ENCODE measurements at regions not wholly inside any gene's neighbourhood (a gene's known extent, or its start where the extent isn't known, plus 50 kb on each side); places are given as distances from the start of the nearest gene placed in this dataset.

- H3K4me3 Mint-ChIP-seq = no peak overlapping the region
- DNase-seq (no peak), ATAC-seq (no peak)
- no peaks in the 10 kb centered on the region for H3K36me3 Mint-ChIP-seq
- POLR2A ChIA-PET = no interaction called here
- no peak overlapping the region for H3K27ac Mint-ChIP-seq
- no peaks in the 10 kb centered on the region for H3K9me3 Mint-ChIP-seq
- H3K4me1 Mint-ChIP-seq = peaks cover 3 to 7% (median 5%) of the 10 kb centered on the region in 4 donors
- H3K27me3 Mint-ChIP-seq = peaks cover 0 to 8% (median 2%) of the 10 kb centered on the region in 5 donors
Measured at GRCh38 chr16:73171901-73172240, 123.9 kb upstream of the ZFHX3 start.

GRCh38 chr16:73171380-73171779 is 123.5 kb upstream of the ZFHX3 start:
- no peak for ATAC-seq
- no peaks in the 10 kb centered on the region for H3K9me3 Mint-ChIP-seq
- no peak for DNase-seq
- peaks cover 0 to 8% (median 2%) of the 10 kb centered on the region in 5 donors for H3K27me3 Mint-ChIP-seq
- peaks cover 8 to 12% (median 9%) of the 10 kb centered on the region in 4 donors for H3K4me1 Mint-ChIP-seq
- H3K27ac Mint-ChIP-seq = no peak overlapping the region
- H3K36me3 Mint-ChIP-seq = no peaks in the 10 kb centered on the region
- POLR2A ChIA-PET = no interaction called here
- H3K4me3 Mint-ChIP-seq = no peak overlapping the region

GRCh38 chr16:73170612-73171038 is 122.7 kb upstream of the ZFHX3 start:
- peaks cover 11 to 16% (median 14%) of the 10 kb centered on the region in 4 donors for H3K4me1 Mint-ChIP-seq

DNA sequence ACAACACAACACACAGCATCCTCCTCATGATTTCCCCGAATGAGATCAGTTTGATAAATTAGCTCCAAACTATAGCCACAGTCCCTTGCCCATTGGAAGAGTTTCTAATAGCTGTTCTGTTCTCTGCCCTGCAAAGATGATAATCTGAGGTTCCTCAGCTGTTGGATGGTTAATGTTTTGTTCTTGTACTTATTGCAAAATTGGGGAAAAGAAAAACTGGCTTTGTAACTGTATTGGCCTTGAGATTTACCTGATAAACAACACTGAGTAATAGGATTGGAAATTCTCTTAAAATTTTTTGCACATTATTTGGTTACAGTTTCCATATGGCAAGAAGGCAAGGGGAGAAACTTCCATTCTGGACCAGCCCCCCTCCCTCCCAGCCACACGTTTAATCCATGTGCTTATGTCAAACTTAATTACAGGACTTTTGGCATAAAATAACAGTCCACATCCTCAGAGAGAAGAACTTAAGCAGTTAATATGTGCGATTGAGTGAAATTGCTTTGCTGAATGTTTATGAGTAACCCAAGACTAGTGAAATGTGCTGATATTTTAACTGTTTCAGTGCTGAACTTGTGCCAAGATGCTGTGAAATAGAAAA is 119.1 kb upstream of the ZFHX3 start:
- H3K27ac Mint-ChIP-seq = no peak overlapping the region
- H3K4me3 Mint-ChIP-seq = peak overlapping the region in 8 of 10 donors; percentile 8 to 48 (median 28)

More at GRCh38 chr16:73170612-73171038, 122.7 kb upstream of the ZFHX3 start:
- Mint-ChIP-seq H3K36me3 (no peaks in the 10 kb centered on the region), H3K4me3 (no peak overlapping the region), H3K9me3 (no peaks in the 10 kb centered on the region), H3K27ac (no peak overlapping the region), H3K27me3 (peaks cover 0 to 8% (median 2%) of the 10 kb centered on the region in 5 donors)
- DNase-seq (no peak), ATAC-seq (no peak)
- POLR2A ChIA-PET = no interaction called here

GRCh38 chr16:73166441-73166851 is 118.5 kb upstream of the ZFHX3 start:
- H3K27me3 Mint-ChIP-seq = peaks cover 0 to 7% (median 2%) of the 10 kb centered on the region in 5 donors
- no peaks in the 10 kb centered on the region for H3K9me3 Mint-ChIP-seq
- no peaks in the 10 kb centered on the region for H3K36me3 Mint-ChIP-seq
- peak overlapping the region in 7 of 10 donors; percentile 20 to 64 (median 44) for H3K4me3 Mint-ChIP-seq
- peaks cover 11 to 16% (median 14%) of the 10 kb centered on the region in 4 donors for H3K4me1 Mint-ChIP-seq
- ATAC-seq (no peak), DNase-seq (no peak)
- POLR2A ChIA-PET = no interaction called here
- H3K27ac Mint-ChIP-seq = peak overlapping the region in 2 of 10 donors; percentile 5 to 64

More for the DNA sequence above, 119.1 kb upstream of the ZFHX3 start:
- Mint-ChIP-seq H3K36me3 (no peaks in the 10 kb centered on the region), H3K4me1 (peaks cover 11 to 16% (median 14%) of the 10 kb centered on the region in 4 donors), H3K9me3 (no peaks in the 10 kb centered on the region), H3K27me3 (peaks cover 0 to 7% (median 2%) of the 10 kb centered on the region in 5 donors)
- POLR2A ChIA-PET = no interaction called here
- no peak for DNase-seq
- ATAC-seq = no peak

GRCh38 chr16:73163238-73163815 is 115.4 kb upstream of the ZFHX3 start:
- Mint-ChIP-seq H3K4me3 (no peak overlapping the region), H3K27ac (no peak overlapping the region), H3K9me3 (peaks cover 0 to 2% (median 0%) of the 10 kb centered on the region in 9 donors), H3K36me3 (no peaks in the 10 kb centered on the region), H3K4me1 (peaks cover 11 to 20% (median 14%) of the 10 kb centered on the region in 4 donors), H3K27me3 (peaks cover 0 to 5% (median 0%) of the 10 kb centered on the region in 5 donors)
- DNase-seq (no peak), ATAC-seq (no peak)
- POLR2A ChIA-PET = no interaction called here

DNA sequence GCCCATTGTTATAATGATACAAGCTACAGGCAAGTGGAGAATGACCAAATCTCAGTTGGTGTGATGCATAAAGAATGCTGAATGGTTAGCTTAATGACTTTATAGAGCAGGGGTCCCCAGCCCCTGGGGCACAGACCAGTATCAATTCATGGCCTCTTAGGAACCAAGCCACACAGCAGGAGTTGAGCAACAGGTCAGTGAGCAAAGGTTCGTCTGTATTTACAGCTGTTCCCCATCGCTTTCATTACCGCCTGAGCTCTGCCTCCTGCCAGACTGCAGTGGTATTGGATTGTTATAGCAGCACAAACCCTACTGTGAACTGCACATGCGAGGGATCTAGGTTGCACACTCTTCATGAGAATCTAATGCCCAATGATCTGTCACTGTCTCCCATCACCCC is 114.0 kb upstream of the ZFHX3 start:
- no peak for DNase-seq
- Mint-ChIP-seq H3K27me3 (peaks cover 0 to 5% (median 0%) of the 10 kb centered on the region in 5 donors), H3K27ac (no peak overlapping the region), H3K36me3 (no peaks in the 10 kb centered on the region), H3K9me3 (peaks cover 0 to 2% (median 0%) of the 10 kb centered on the region in 9 donors), H3K4me1 (peaks cover 7 to 14% (median 11%) of the 10 kb centered on the region in 4 donors), H3K4me3 (no peak overlapping the region)
- POLR2A ChIA-PET = no interaction called here
- no peak for ATAC-seq

GRCh38 chr16:73159296-73159695 is 111.4 kb upstream of the ZFHX3 start:
- ATAC-seq (no peak), DNase-seq (no peak)
- H3K4me3 Mint-ChIP-seq = no peak overlapping the region
- H3K27me3 Mint-ChIP-seq = peaks cover 0 to 5% (median 3%) of the 10 kb centered on the region in 5 donors
- POLR2A ChIA-PET = no interaction called here
- H3K9me3 Mint-ChIP-seq = peaks cover 0 to 3% (median 0%) of the 10 kb centered on the region in 9 donors
- peaks cover 0 to 8% (median 0%) of the 10 kb centered on the region in 4 donors for H3K4me1 Mint-ChIP-seq
- no peak overlapping the region for H3K27ac Mint-ChIP-seq
- H3K36me3 Mint-ChIP-seq = no peaks in the 10 kb centered on the region

DNA sequence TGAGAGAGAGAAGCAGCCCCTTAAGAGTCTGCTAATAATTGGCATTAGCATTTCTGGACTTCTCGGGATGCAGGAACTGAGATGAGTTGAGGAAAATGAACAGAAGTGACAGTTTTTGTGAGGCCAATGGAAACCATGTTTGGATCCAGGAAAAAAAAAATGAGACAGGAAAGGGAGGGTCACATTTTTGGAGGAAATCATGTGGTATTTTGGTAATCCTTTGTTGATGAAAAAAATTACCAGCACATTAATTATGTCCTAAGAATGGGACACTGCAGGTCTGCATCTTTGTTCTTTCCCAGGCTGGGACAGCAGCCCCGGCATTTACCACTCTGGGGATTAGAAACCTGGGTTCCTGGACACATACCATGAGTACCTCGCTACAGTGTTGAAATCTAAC is 109.9 kb upstream of the ZFHX3 start:
- H3K4me1 Mint-ChIP-seq = peaks cover 0 to 18% (median 0%) of the 10 kb centered on the region in 4 donors
- no peaks in the 10 kb centered on the region for H3K36me3 Mint-ChIP-seq
- ATAC-seq = no peak
- peaks cover 0 to 3% (median 0%) of the 10 kb centered on the region in 9 donors for H3K9me3 Mint-ChIP-seq
- peaks cover 0 to 10% (median 6%) of the 10 kb centered on the region in 5 donors for H3K27me3 Mint-ChIP-seq
- no peak for DNase-seq
- no peak overlapping the region for H3K4me3 Mint-ChIP-seq
- H3K27ac Mint-ChIP-seq = no peak overlapping the region
- POLR2A ChIA-PET = no interaction called here

- DNase-seq (no peak), ATAC-seq (no peak)
- H3K9me3 Mint-ChIP-seq = peaks cover 0 to 6% (median 0%) of the 10 kb centered on the region in 9 donors
- POLR2A ChIA-PET = no interaction called here
- peak overlapping the region in 3 of 10 donors; percentile 0 to 46 (median 43) for H3K27ac Mint-ChIP-seq
- H3K4me1 Mint-ChIP-seq = peaks cover 0 to 25% (median 0%) of the 10 kb centered on the region in 4 donors
- H3K36me3 Mint-ChIP-seq = no peaks in the 10 kb centered on the region
- H3K27me3 Mint-ChIP-seq = peaks cover 0 to 16% (median 8%) of the 10 kb centered on the region in 5 donors
- H3K4me3 Mint-ChIP-seq = peak overlapping the region in 1 of 10 donors; percentile 58
Measured at GRCh38 chr16:73154063-73154870, 106.3 kb upstream of the ZFHX3 start.

- Mint-ChIP-seq H3K27me3 (peaks cover 0 to 16% (median 8%) of the 10 kb centered on the region in 5 donors), H3K4me3 (no peak overlapping the region), H3K27ac (no peak overlapping the region), H3K36me3 (no peaks in the 10 kb centered on the region), H3K9me3 (peaks cover 0 to 6% (median 0%) of the 10 kb centered on the region in 9 donors), H3K4me1 (peaks cover 0 to 21% (median 0%) of the 10 kb centered on the region in 4 donors)
- no peak for ATAC-seq
- POLR2A ChIA-PET = no interaction called here
- no peak for DNase-seq
Measured at GRCh38 chr16:73152386-73153125, 104.6 kb upstream of the ZFHX3 start.

DNA sequence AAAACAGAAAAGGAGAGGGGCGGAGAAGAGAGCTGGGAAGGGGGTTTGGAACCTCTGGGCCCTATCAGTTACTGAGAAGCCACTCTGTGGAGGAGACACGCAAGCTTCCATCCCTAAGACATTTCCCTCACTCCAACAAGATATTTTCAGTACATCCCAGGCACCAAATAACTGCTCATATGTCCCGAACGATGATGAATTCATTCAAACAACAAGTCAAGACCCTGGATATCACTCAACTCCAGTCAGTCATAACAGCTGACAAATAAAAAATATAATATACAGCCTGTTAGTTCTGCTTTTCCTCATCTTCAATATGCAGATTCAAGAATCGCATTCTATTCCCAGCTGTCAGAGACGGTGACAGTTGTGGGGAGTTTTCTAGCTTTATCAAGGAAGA is 104.0 kb upstream of the ZFHX3 start:
- Mint-ChIP-seq H3K4me3 (no peak overlapping the region), H3K4me1 (peaks cover 0 to 21% (median 0%) of the 10 kb centered on the region in 4 donors), H3K27me3 (peaks cover 0 to 16% (median 8%) of the 10 kb centered on the region in 5 donors), H3K9me3 (peaks cover 0 to 6% (median 0%) of the 10 kb centered on the region in 9 donors), H3K27ac (no peak overlapping the region), H3K36me3 (no peaks in the 10 kb centered on the region)
- no peak for ATAC-seq
- no peak for DNase-seq
- POLR2A ChIA-PET = no interaction called here

Data from naive thymus-derived CD8-positive, alpha-beta T cell (primary cell).